Prostate gland (tissue), 2 donors: ENCODE measurements at regions not wholly inside any gene's neighbourhood (a gene's known extent, or its start where the extent isn't known, plus 50 kb on each side); places are given as distances from the start of the nearest gene placed in this dataset.

Source experiments
- CTCF ChIP-seq, 4 experiments: fragments of 200-600 bp in 2 of 4; fragments of 450-650 bp in 2 of 4; sonication (generic) in 2 of 4; IDR thresholded peaks; 1 replicate in 3 of 4; 2 replicates in 1 of 4; pipeline ENCODE4 v1.5.1; 2016 to 2019; ENCODE audit warnings: antibody characterized with exemption in 4 of 4, mild to moderate bottlenecking in 2 of 4, moderate library complexity in 2 of 4
- POLR2A ChIP-seq: fragments of 450-650 bp; IDR thresholded peaks from one replicate; pipeline ENCODE4 v1.6.1; 2016; ENCODE audit warnings: antibody characterized with exemption, mild to moderate bottlenecking

- TF ChIP-seq POLR2A, result no peak
- TF ChIP-seq CTCF (IDR thresholded peaks at IDR 0.05), result no peak
Measured at GRCh38 chr18:41767960-41768359, 187.1 kb upstream of the PIK3C3 start.
